CD1c-positive myeloid dendritic cell (primary cell): ENCODE measurements at regions not wholly inside any gene's neighbourhood (a gene's known extent, or its start where the extent isn't known, plus 50 kb on each side); places are given as distances from the start of the nearest gene placed in this dataset.
"Not testable (repeated sequence)": the region's sequence is repeated elsewhere in the genome, so short reads cannot be mapped to it uniquely, and the experiment has no call there.

Experiments
- DNase-seq: peaks from one replicate; pipeline ENCODE4 v3.0.0-alpha.2; 2016; ENCODE audit errors: extremely low spot score

GRCh38 chr3:5543047-5543446, 355.5 kb downstream of the EDEM1 start:
- DNase-seq, result no peak

DNA sequence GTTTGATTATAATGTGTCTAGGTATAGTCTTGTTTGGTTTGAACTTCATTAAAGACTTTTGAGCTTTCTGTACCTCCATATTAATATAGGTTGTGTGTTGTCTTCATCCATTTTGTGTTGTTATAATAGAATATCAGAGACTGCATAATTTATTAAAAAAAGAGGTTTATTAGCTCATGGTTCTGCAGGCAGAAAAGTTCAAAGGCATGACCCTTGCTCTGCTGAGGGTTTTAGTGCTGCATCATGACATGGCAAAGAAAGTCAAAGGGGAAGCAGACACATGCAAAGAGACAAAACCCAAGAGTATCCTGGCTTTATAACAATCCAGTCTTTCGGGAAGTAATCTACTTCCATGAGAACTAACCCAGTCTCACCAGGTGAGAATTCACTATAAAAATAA, 358.2 kb downstream of the EDEM1 start:
- no peak for DNase-seq

- DNase-seq, result no peak
These were observed 365.7 kb downstream of the EDEM1 start for GRCh38 chr3:5553203-5553602.

GRCh38 chr3:5554245-5554747, 366.8 kb downstream of the EDEM1 start:
- DNase-seq, result no peak

- no peak for DNase-seq
These were observed 372.7 kb downstream of the EDEM1 start for GRCh38 chr3:5560199-5560598.

DNA sequence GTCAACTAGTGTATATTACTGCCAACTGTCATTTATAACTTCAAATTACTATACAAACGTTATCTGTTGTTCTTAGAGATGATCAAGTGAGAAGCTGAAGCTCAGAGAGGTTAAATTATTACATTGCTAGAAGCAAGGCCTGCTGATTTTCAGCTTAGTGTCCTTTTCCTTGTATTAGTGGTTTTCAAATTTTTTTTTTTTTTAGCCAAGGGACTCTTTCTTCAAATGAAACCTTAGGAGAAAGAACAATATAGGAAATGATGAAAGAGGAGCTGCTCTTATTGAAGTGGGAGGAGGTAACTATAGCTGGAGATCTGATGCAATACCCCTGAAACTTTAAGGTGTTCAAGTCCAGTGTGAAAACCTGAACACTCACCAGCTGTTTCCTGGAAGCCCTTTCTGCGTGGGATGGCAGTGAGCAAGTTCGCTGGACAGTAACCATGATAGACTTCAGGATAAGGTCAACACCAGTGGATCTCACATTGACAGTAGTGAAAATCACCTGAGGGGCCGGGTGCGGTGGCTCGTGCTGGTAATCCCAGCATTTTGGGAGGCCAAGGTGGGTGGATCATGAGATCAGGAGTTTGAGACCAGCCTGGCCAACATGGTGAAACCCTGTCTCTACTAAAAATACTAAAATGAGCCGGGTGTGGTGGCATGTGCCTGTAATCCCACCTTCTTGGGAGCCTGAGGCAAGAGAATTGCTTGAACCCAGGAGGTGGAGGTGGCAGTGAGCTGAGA, 376.2 kb downstream of the EDEM1 start:
- no peak for DNase-seq

- DNase-seq, result no peak
These were observed 376.8 kb downstream of the EDEM1 start for GRCh38 chr3:5564278-5564666.

DNA sequence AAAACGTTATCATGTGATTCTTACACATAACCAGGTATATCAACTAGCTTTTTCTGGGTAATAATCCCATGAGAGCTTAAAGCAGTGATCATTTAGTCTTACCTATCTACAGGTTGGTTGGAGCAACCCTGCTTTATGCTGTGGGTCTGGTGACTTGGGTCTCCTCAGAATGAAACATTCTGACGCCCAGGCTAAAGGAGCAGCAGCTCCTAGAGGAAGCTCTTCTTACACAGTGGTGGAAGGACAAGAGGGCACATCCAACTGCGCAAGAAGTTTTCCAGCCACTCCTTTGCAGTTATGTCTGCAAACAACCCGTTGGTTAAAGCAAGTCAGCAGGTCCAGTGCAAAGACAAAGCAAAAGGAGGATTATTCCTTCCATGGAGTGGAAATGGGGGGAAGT, 377.5 kb downstream of the EDEM1 start:
- no peak for DNase-seq

DNA sequence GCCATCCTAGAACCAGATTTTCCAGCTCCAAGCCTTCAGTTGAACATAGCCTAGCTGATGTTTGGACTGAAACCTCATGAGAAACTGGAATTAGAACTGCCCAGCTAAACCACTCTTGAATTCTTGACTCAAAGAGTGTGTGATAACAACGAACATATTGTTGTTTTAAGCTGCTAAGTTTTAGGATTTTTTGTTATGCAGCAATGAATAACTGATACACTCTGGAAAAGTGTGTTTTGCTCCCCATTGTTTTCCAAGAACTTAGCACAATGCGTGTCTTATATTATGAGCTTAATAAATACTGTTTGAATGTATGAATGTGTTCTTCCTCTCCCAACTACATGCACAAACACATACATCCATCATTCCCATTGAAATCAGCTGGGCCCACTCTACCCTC, 379.6 kb downstream of the EDEM1 start:
- DNase-seq, result no peak

DNA sequence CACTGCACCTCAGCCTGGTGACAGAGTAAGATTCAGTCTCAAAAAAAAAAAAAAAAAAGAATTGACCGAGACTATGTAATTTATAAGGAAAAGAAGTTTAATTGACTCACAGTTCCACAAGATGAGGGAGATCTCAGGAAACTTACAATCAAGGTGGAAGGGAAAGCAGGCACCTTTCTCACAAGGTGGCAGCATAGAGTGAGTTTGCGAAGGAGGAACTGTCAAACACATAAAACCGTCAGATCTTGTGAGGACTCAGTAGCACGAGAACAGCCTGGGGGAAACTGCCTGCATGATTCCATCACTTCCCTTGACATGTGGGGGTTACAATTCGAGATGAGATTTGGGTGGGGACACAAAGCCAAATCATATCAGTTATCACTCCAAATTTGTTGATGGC, 380.9 kb downstream of the EDEM1 start:
- DNase-seq, result no peak

DNA sequence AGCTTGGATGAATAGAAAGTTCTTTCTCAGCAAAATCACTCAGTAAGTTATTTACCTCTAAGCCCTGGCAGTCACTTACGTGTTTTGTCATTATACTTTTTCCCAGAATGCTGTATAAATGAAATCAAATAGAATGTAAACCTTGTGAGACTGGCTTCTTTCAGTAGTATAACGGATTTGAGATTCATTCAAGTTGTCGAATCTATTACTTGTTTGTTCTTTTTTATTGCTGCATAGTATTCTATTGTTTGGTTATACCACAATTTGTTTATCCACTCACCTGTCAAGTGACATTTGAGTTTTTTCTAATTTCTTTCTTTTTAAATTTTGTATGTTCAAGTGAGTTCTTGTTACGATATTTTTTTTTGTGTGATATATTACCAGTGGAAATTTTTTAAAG, 381.6 kb downstream of the EDEM1 start:
- DNase-seq, result no peak

GRCh38 chr3:5572168-5572567, 384.7 kb downstream of the EDEM1 start:
- no peak for DNase-seq

DNA sequence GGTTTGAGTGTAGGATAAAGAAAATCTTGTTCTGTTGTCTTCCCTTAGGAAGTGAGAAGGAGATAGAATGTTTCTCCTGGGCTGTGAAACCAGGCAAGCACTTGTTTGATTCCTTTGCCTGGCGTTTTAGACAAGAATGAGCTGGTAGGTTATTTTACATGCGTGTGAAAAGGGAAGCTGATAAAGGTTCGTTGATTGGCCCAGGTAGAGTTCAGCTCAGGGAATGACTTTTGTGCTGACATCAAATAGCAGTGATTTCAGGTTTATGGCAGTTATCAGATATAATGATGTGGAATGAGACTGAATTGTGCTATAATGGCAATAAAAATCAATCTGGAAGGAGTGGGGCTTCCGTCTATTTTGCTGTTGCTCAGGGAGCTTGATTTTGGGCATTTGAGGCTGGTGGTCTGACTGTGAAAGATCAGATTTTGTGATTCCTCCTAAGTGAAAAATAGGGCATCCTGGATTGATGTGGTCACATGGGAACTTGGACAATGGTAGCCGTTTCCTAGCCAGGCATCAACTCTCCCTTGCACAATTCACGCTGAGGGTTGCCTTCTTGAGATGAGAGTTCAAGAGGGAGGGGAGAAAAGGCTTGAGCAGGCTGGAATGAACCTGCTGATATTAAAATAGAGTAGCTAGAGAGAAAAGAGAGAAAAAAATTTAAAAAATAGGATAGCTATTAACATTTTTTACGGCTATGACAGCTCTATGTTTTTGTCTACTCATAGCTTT, 388.9 kb downstream of the EDEM1 start:
- DNase-seq, result no peak

GRCh38 chr3:5579139-5579602, 391.7 kb downstream of the EDEM1 start:
- peak; percentile 51 for DNase-seq

DNA sequence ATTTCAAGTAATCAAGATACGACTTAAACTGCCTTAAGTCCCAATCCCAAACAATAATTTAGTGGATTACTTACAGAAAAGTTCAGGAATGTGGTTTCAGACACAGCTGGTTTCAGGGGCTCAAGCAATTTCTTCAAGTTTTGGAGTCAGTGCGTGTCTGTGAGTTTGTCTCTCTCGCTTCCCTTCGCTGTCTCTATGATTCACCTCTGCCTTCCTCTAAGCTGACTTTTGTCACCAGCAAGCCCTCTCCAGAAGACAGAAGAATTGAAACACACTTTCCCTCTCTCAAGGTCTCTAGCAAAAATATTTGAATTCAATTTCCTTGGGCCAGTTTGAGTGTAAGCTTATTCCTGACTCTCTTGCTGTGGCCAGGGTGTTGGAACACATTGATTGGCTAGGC, 392.4 kb downstream of the EDEM1 start:
- peak; percentile 31 for DNase-seq

GRCh38 chr3:5580826-5581225, 393.3 kb downstream of the EDEM1 start:
- DNase-seq, result no peak

- no peak for DNase-seq
These were observed 394.2 kb downstream of the EDEM1 start for GRCh38 chr3:5581743-5582142.

DNA sequence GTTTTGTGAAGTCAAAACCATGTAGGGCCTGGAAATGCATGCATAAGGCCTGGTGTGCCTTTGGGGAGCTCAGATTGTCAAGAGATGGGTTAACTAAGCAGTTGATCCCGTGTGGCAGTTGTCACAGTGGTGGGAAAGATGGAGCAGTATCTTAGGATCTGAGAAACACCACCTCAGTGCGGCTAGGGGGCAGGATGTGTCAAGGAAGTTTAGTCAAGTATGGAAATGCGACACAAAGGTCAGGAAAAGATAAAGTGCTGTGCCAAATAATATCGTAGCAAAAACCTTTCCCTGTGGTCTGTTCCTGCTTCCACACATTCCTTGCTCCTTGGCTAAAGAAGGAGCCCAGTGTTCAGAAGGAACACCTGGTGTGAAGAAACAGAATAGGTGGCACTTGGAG, 396.4 kb downstream of the EDEM1 start:
- DNase-seq, result no peak

- DNase-seq, result no peak
These were observed 397.6 kb downstream of the EDEM1 start for GRCh38 chr3:5585085-5585484.

DNA sequence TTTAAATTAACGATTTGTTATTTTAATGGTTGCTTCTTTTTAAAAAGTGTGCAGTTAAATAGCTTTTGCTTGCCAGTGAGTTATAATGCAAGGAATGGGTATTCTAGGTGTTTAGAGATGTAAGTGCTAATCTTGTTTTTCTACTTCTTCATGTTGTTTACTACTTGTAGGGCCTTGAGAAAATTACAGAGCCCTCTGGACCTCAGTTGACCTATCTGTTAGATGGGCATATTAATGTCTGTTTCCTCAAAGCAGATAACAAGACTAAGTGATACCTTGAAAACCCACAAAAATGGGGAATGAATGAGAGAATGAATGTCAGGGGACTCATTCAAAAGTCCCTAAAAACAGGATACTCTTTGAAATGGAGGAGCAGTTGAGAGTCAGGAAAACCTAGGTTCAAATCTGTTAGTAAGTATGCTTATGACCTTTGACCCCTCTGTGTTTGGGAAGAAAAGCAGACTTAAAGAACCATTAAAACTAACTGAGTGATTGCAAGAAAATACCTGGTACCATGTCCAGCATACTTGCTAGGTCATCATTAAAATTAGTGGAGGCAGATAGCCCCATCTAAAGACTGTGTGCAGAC, 419.5 kb downstream of the EDEM1 start:
- no peak for DNase-seq

- no peak for DNase-seq
These were observed 420.1 kb downstream of the EDEM1 start for GRCh38 chr3:5607581-5607980.

DNA sequence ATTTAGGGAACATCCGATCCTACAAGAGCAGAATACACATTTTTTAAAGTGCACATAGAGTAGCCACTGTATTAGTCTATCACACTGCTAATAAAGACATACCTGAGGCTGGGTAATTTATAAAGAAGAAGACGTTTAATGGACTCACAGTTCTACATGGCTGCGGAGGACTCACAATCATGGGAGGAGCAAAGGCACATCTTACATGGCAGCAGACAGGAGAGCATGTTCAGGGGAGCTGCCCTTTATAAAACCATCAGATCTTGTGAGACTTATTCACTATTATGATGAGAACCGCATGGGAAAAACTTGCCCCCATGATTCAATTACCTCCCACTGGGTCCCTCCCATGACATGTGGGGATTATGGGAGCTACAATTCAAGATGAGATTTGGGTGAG, 421.5 kb downstream of the EDEM1 start:
- DNase-seq, result not testable (repeated sequence)

DNA sequence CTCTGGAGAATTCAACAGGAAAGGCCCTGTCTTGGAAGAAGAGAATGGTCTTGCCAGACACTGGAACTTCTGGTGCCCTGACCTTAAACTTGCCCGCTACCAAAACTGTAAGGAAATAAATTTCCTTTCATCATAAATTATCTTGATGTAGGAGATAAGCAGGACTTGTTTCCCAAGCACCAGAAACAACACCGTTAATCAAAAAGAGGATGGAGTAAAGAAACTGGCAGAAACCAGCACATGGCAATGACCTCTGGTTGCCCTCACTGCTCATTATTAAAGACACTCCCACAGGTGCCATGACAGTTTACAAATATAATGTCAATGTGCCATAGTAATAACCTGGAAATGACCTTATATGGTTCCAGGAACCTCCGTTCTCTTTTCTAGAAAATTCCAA, 426.1 kb downstream of the EDEM1 start:
- DNase-seq, result no peak
